ENCODE measurements at regions not wholly inside any gene's neighbourhood (a gene's known extent, or its start where the extent isn't known, plus 50 kb on each side); places are given as distances from the start of the nearest gene placed in this dataset.

GRCh38 chr6:25042984-25043725 is 107.4 kb upstream of the RIPOR2 start:
- intact Hi-C loops (cut with DNase I; ENCODE audit: low total_unique reads): no loop called here
- TF ChIP-seq POLR2A (IDR thresholded peaks at IDR 0.05) (no peak), CTCF (IDR thresholded peaks at IDR 0.05) (no peak)
- H3K4me3 ChIP-seq (ENCODE audit: low read depth, poor library complexity, severe bottlenecking): no peak overlapping the region
- WGBS, 2 donors: 86 to 93% methylated on average over 1 of the region's 1 CpG
- no peak for DNase-seq (ENCODE audit: low spot score in 2 of 2)

- no peak for TF ChIP-seq CTCF (IDR thresholded peaks at IDR 0.05)
- TF ChIP-seq POLR2A (IDR thresholded peaks at IDR 0.05): no peak
- WGBS, 2 donors: 92 to 96% methylated on average over 2 of the region's 2 CpGs
- DNase-seq (ENCODE audit: low spot score in 2 of 2): no peak
- intact Hi-C loops (cut with DNase I; ENCODE audit: low total_unique reads): no loop called here
- H3K4me3 ChIP-seq (ENCODE audit: low read depth, poor library complexity, severe bottlenecking): no peak overlapping the region
Observed at GRCh38 chr6:25043892-25044291, 108.1 kb upstream of the RIPOR2 start.

GRCh38 chr6:25046942-25047341 is 111.2 kb upstream of the RIPOR2 start:
- no peak overlapping the region for H3K4me3 ChIP-seq (ENCODE audit: low read depth, poor library complexity, severe bottlenecking)
- intact Hi-C loops (cut with DNase I; ENCODE audit: low total_unique reads): no loop called here
- DNase-seq (ENCODE audit: low spot score in 2 of 2): no peak
- 83 to 91% methylated on average over 2 of the region's 2 CpGs for WGBS, 2 donors
- TF ChIP-seq POLR2A (IDR thresholded peaks at IDR 0.05) (no peak), CTCF (IDR thresholded peaks at IDR 0.05) (no peak)

- DNase-seq (ENCODE audit: low spot score in 2 of 2): no peak
- no peak for TF ChIP-seq CTCF (IDR thresholded peaks at IDR 0.05)
- TF ChIP-seq POLR2A (IDR thresholded peaks at IDR 0.05): no peak
- intact Hi-C loops (cut with DNase I; ENCODE audit: low total_unique reads): no loop called here
- 20 to 33% methylated on average over 6 of the region's 6 CpGs for WGBS, 2 donors
- H3K4me3 ChIP-seq (ENCODE audit: low read depth, poor library complexity, severe bottlenecking): no peak overlapping the region
Observed at GRCh38 chr6:25050356-25050755, 114.6 kb upstream of the RIPOR2 start.

GRCh38 chr6:25051083-25051482 is 115.3 kb upstream of the RIPOR2 start:
- no peak overlapping the region for H3K4me3 ChIP-seq (ENCODE audit: low read depth, poor library complexity, severe bottlenecking)
- no peak for DNase-seq (ENCODE audit: low spot score in 2 of 2)
- intact Hi-C loops (cut with DNase I; ENCODE audit: low total_unique reads): no loop called here
- TF ChIP-seq POLR2A (IDR thresholded peaks at IDR 0.05): no peak
- no peak for TF ChIP-seq CTCF (IDR thresholded peaks at IDR 0.05)
- 40 to 45% methylated on average over 2 of the region's 2 CpGs for WGBS, 2 donors

- intact Hi-C loops (cut with DNase I; ENCODE audit: low total_unique reads): no loop called here
- no peak for DNase-seq (ENCODE audit: low spot score in 2 of 2)
- WGBS, 2 donors: 86 to 95% methylated on average over 1 of the region's 1 CpG
- no peak for TF ChIP-seq POLR2A (IDR thresholded peaks at IDR 0.05)
- TF ChIP-seq CTCF (IDR thresholded peaks at IDR 0.05): no peak
- H3K4me3 ChIP-seq (ENCODE audit: low read depth, poor library complexity, severe bottlenecking): no peak overlapping the region
Observed at GRCh38 chr6:25052181-25052580, 116.4 kb upstream of the RIPOR2 start.

Data from lower leg skin (tissue), 4 donors.